ENCODE measurements at regions not wholly inside any gene's neighbourhood (a gene's known extent, or its start where the extent isn't known, plus 50 kb on each side); places are given as distances from the start of the nearest gene placed in this dataset.

DNA sequence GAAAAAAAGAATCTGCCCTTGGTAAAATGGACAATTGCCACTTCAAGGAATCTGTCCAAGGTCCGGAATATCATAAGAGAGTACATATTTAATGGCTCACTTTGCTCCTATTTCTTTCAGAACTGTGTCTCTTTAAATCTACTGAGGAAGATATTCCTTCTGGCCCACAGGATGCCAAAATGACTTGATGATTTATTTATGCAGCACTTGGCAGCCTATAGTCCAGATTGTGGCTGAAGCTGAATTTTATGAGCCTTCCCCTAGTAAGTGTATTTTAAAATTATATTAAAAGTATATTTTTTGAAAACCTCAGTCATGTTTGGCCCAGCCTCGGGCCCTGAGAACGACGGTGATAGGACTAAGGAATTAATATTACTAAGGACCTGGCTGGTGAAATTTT, 465.1 kb upstream of the HNRNPA3 start:
- Histone ChIP-seq H3K27me3 (no peaks in the 10 kb centered on the region), H3K27ac (peak overlapping the region in 1 of 2 donors; percentile 52), H3K4me3 (no peak overlapping the region), H3K36me3 (no peaks in the 10 kb centered on the region), H3K9me3 (no peaks in the 10 kb centered on the region), H3K4me1 (peaks cover 0 to 32% (median 19%) of the 10 kb centered on the region in 4 donors)
- intact Hi-C loops (cut with DNase I; ENCODE audit: low total_unique reads) = no loop called here
- TF ChIP-seq, protein P1, sequence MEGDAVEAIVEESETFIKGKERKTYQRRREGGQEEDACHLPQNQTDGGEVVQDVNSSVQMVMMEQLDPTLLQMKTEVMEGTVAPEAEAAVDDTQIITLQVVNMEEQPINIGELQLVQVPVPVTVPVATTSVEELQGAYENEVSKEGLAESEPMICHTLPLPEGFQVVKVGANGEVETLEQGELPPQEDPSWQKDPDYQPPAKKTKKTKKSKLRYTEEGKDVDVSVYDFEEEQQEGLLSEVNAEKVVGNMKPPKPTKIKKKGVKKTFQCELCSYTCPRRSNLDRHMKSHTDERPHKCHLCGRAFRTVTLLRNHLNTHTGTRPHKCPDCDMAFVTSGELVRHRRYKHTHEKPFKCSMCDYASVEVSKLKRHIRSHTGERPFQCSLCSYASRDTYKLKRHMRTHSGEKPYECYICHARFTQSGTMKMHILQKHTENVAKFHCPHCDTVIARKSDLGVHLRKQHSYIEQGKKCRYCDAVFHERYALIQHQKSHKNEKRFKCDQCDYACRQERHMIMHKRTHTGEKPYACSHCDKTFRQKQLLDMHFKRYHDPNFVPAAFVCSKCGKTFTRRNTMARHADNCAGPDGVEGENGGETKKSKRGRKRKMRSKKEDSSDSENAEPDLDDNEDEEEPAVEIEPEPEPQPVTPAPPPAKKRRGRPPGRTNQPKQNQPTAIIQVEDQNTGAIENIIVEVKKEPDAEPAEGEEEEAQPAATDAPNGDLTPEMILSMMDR (IDR thresholded peaks at IDR 0.05) = no peak
- DNase-seq = no peak

DNA sequence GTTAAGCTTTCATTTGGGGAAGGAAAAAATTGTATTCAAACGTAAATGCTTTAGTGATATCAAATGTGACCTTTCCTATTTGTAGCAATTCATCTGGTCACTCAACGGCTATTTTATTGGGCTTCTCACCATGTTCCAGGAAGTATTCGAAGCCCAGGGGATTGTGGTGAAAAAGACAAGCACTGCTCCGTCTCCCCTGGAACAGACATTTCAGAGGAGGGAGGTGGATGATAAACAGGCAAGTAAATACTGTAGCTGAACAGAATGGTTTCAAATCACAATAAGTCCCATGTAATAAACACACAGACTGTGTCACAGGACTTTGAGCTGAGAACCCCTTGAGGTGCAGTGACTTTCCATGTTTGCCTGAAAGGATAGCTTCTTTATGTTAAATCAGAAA, 464.7 kb upstream of the HNRNPA3 start:
- DNase-seq = no peak
- TF ChIP-seq, protein P1 (IDR thresholded peaks at IDR 0.05) = no peak
- peaks cover 0 to 34% (median 19%) of the 10 kb centered on the region in 4 donors for H3K4me1 ChIP-seq
- no peaks in the 10 kb centered on the region for H3K9me3 ChIP-seq
- H3K4me3 ChIP-seq = no peak overlapping the region
- intact Hi-C loops (cut with DNase I; ENCODE audit: low total_unique reads) = no loop called here
- peak overlapping the region; percentile 9 to 52 for H3K27ac ChIP-seq
- H3K27me3 ChIP-seq = no peaks in the 10 kb centered on the region
- no peaks in the 10 kb centered on the region for H3K36me3 ChIP-seq

DNA sequence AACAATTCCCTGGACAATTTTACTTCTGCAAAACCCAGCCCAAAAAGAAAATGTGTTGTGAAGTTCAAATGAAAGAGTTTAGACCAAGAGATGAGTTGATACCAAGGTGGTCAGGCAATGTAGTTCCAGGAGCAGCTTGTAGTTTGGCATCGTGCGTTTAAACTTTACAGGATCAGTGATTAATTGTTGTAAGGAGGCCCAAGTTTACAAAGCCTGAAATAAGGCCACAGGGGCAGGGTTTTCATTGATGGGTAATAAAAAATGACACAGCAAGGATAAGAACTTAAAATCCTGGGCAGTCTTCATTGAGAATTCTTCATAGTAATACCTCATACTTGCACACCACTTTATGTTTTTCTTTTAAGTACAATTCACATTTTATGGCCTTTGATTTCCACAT, 463.9 kb upstream of the HNRNPA3 start:
- no peak overlapping the region for H3K27ac ChIP-seq
- TF ChIP-seq, protein P1 (IDR thresholded peaks at IDR 0.05) = no peak
- no peak for DNase-seq

DNA sequence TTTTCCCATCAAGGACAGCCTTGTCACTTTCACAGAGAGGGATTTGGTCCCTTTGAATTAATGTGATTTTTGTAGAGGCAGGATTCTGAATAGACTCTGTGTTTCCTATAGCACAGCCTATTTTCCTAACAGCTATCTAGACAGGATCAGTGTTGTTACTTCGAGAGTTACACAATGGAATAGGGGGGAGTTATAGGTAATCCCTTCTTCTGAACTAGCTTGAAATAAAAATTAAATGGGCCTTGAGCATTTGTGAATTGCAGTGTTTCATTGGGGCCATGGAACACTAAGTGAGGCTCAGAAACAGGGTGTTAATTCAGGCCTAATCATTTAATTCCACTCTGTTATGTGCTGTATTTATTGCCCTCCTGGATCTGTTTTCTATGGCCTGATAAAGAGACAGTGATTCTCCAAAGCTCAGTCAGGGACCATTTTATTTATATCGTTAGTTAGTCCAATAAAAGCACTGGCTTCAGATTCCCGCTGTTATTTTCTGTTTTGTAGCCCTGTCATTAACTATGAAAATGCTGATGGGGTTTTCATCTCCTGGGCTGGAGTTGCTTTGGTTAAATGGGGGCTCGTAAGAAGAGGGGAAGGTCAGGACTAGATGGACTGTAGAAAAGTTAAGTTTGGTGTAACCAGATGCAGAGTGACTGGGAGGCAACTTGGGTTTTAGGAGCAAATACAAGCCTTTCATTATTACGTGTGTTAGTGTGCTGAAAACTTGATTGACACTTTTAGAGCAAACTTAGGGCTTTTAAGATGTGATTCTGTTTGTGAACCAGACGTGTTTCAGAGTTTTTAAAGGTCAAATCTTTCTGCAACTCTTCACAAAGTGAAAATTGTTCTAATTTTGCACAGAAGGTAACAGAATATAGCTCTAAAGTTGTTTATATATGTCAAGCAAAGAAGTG, 461.0 kb upstream of the HNRNPA3 start:
- TF ChIP-seq, protein P1 (IDR thresholded peaks at IDR 0.05) = no peak
- Histone ChIP-seq H3K9me3 (no peaks in the 10 kb centered on the region), H3K27me3 (no peaks in the 10 kb centered on the region), H3K27ac (no peak overlapping the region), H3K36me3 (no peaks in the 10 kb centered on the region), H3K4me3 (no peak overlapping the region), H3K4me1 (peaks cover 0 to 33% (median 23%) of the 10 kb centered on the region in 4 donors)
- no peak for DNase-seq
- intact Hi-C loops (cut with DNase I; ENCODE audit: low total_unique reads) = no loop called here

More for the DNA sequence above, 463.9 kb upstream of the HNRNPA3 start:
- Histone ChIP-seq H3K36me3 (no peaks in the 10 kb centered on the region), H3K9me3 (no peaks in the 10 kb centered on the region), H3K27me3 (no peaks in the 10 kb centered on the region), H3K4me1 (peaks cover 0 to 38% (median 20%) of the 10 kb centered on the region in 4 donors), H3K4me3 (no peak overlapping the region)
- intact Hi-C loops (cut with DNase I; ENCODE audit: low total_unique reads) = no loop called here

DNA sequence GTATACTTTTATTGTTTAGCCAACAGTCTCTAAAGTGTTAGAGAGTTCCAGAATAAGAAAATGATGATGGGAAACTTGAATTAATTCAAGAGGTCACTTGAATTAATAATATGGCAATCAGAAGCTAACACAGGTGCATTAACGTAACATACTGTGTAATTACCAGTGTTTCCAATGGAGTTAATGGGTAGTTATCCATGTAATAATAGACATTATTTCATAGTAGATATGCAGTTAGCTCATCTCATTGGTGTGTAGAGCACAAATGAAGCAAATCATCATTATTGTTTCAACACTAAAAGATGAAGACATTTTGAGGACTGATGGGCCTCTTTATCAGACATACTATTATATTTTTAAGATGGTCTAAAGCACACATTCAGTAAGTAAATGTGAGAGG, 460.3 kb upstream of the HNRNPA3 start:
- Histone ChIP-seq H3K36me3 (no peaks in the 10 kb centered on the region), H3K27me3 (no peaks in the 10 kb centered on the region), H3K4me3 (no peak overlapping the region), H3K4me1 (peaks cover 0 to 29% (median 18%) of the 10 kb centered on the region in 4 donors), H3K27ac (no peak overlapping the region), H3K9me3 (no peaks in the 10 kb centered on the region)
- intact Hi-C loops (cut with DNase I; ENCODE audit: low total_unique reads) = no loop called here
- no peak for DNase-seq
- TF ChIP-seq, protein P1 (IDR thresholded peaks at IDR 0.05) = no peak

Measured in tibial artery (tissue), 4 donors.